GM21526 (cell line): ENCODE measurements at regions not wholly inside any gene's neighbourhood (a gene's known extent, or its start where the extent isn't known, plus 50 kb on each side); places are given as distances from the start of the nearest gene placed in this dataset.

Source experiments
- ATAC-seq: cut with Tn5 transposase; IDR thresholded peaks from one replicate; pipeline ENCODE4 v1.9.1; 2021; ENCODE audit warnings: moderate library complexity; ENCODE audit not compliant: unreplicated experiment, low FRiP score

DNA sequence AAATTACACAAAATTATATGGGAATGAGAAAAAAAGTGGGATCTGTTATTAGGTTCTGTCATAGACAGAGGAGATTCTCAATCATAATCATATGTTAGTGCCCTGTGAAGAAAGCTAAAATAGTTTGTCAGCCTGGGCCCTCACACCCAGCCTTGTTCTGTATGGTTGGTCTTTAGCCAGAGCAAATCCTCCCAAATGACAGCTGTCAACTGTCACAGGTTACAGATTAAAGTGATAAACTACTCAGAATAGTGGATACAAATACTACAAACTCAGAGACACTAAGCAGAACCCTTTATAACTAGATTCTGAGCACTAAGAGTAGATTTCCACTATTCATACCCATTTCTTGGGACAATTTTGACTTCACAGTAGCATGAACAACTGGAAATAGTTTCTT lies 405.0 kb upstream of the MEF2C start:
- no peak for ATAC-seq

DNA sequence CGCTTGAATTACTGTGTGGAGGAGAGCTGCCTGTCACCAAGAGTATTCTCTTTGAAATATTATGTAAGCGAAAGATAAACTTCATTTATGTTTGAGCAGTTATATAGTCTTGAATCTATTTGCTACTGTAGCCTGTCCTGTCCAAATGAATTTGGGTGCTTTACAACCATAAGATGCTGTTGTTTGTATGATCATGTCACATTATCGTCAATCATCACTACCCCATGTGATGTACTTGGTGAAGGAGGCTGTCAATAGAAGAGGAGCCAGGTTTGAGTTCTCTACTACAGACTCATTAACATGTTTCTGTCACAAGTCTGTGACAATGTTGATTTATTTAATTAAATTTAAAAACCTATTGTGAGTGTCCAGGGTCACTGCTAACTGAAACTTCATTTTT lies 403.3 kb upstream of the MEF2C start:
- ATAC-seq = no peak

DNA sequence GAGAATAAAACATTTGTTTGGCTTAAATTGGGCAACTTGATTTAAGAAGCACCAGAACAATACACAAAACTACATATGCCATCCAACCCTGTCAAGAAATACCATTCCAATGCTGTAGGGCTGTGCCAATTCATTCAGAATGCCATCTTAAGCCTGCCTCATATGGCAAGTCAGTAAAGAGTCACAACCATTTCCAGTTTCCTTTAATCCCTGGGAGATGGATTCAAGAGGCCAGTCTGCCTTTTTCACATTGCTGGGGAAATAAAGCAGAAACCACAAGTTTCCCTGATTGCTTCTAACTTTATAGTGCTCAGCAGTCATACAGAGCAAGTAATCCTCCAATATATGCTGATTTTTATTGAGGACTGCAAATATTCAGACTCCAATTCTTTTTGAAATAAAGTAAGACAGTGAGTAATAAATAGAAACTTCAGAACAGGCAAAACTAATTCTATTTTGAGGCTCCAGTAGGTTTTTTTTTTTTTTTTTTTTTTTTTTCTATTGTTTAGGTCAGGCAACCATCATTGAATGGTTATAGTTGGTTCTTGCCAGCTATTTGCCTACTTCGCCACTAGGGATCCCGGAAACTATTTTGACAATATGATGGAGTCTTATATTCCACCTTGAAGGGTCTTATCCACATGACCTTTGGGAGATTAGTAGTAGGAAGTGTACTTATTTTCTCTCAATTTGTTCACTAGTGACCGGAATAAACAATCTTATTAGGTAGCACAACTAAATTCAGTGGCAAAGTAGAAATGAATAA lies 400.9 kb upstream of the MEF2C start:
- no peak for ATAC-seq

DNA sequence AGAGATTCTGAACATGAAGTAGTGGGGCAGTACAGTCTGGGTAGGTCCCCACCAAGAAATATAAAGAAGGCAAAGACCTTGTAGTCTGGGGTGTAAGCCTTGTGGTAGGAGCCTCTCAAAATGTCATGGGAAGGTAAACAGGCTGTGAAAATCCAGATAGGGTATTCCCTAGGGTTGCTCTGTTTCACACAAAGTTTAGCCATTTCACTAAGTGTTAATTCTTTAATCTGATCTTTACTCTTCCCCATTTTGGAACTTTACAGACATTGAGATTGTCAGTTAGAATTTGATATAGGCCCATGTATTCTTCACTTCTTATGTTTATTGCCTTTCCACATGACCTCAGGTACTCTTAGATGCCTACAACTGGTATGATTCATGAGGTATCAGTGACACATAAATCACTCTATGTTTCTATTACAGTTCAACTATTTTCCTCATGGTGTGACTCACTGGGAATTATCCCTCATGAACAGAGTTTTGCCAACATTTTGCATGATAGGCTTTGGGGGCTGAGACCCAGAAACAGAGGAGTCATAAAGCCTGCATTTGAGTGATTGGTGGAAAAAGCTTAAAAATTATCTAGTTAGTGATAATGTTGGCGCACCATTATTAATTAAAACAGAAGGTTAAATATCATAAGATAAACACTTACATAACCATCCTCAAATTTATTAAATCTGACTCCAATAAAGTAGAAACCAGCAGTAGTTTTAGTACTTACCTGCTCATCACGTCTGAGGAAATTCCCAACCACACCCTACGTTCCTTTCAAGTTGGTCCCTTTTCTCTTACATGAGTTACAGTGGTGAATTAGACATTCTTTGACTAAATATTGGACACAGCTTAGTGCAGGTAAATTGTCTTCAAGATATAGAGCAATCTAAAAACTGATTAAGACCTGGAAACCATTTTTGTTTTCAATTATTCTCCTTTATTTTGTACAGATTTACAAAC lies 399.8 kb upstream of the MEF2C start:
- no peak for ATAC-seq

DNA sequence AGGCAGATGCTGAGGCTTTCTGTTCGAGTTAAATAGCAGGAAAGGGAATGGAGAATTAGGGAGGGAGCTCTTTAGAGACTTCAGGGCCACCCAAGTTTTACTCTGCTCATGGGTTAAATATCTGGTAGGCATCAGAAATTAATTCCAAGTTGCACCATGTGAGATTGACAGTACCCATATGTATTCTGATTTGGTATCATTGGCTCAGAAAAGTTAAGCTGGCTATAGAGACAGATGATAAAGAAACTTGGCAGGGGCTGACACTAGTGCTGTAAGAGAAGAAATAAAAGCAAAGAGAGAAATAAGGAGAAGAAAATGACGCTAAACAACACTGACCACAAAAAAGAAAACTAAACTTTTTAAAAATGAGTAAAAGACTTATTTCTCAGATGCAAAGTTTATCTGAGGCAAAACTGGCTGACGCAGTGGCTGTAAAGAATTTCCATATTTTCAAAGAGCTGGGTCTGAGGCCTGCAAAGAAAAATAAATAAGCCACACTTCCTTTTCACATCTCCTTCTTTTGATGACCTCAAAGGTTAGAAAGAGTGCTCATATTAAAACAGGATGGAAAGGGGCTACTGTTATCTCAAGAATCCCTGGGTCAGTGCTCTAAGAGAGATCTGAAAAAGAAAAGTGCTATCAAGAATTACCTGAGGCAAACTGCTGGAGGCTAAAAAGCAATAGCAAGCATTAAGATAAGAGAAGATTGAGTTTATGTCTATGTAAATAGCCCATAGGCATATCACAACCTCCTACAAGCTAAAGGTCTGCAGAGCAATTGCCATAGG lies 399.0 kb upstream of the MEF2C start:
- ATAC-seq = no peak

DNA sequence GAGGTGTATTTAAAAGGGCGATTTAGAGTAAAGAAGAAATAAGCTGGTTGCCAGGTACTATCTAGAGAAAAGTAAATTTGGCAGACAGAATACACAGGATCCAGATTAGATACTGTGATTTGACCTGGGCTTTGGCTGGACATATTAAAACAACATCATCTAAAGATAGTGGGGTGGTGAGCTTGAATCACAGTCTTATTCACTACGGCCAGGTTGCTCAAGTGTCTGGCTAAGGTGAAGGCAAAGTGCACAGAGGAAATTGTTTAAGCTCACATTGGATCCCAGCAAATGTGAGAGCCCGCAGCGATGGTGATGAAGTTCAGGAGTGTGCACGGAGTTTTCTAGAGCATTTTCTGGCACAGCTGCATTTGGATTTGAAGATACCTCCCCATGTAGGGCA lies 398.2 kb upstream of the MEF2C start:
- no peak for ATAC-seq

DNA sequence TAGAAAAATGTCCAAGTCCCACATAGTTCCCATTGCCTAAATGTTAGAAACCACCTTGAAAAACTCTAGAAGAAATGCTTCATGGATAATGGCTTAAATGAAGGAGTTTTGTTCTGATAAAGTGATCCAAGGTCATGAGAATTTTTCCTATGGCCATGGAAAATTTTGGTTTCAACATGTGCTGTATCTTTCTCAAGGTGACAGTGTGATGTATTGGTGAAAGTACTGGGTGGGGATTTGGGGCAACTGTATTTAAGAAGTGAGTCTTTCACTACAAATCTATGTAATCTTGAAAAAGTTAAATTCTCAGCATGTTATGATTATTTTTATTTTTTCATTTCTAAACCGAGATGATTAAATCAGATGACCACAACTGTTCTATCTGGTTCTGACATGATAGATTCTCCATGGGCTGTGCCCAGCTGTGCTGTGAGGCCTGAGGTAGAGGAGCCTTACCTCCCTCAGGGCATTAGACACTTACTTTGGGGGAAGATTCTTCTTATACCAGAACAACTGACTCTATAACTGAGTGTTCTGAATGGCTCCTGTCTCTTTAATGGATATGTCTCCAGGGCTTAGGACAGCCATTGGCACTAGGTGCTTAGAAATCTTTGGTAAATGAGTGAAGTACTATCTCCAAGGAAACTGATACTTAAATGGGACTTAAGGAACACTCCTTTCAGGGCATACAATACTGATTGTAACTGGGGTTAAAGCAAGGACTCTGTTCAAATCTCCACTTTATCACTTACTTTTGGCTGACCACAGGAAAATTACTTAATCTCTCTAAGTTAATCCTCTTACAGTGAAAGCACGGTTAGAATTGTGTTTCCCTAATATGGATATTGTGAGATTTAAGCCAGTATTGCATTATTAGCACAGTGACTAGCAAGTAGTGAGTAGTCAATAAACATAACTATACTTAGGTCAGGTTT lies 397.4 kb upstream of the MEF2C start:
- ATAC-seq = no peak

DNA sequence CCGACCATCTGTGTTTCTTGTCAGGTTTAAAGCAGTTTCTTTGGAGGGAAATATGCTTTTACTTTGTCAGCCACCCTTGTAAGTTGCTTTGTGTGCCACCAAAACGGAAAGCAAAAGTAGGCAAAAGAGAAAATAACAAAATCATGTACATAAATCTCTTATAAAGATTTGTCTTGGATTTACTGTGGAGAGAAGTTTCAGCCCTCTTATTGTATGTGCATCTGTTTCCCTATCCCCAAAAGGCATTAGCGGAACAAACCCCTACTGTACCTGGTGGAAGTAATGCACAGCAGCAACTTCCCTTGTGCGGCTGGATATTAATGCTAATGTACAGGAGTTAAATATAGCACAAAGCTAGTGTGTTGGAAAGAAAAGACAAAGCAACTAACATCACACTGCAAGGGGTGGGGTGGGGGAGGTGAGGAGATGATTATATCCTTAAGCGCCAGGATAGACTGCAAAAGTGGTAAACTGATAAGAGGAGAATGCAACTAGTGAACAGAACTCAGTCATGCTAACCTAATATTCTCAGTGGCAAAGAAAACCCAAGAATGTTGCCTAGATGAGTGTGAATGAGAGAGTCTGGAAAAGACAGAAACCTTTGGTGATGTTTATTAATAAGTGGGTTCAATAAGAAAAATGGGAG lies 396.5 kb upstream of the MEF2C start:
- no peak for ATAC-seq

DNA sequence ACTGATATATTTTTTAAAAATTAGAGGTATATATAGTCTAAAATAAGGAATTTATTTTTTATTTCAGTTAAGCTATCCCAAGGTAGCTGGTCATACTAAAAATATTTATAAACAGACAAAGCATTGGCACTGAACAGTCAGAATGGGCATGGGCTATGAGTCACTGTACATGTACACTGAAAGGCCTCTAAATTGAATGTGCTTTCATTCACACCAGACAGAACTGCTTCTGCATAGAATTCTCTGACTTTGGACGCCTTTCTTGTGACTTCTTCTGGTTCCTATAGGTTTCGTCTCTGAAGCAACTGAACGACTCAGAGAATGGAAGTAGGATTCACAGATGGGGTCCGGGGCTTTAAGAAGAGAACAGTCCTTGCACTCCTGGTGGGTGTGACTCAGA lies 394.8 kb upstream of the MEF2C start:
- ATAC-seq = no peak

DNA sequence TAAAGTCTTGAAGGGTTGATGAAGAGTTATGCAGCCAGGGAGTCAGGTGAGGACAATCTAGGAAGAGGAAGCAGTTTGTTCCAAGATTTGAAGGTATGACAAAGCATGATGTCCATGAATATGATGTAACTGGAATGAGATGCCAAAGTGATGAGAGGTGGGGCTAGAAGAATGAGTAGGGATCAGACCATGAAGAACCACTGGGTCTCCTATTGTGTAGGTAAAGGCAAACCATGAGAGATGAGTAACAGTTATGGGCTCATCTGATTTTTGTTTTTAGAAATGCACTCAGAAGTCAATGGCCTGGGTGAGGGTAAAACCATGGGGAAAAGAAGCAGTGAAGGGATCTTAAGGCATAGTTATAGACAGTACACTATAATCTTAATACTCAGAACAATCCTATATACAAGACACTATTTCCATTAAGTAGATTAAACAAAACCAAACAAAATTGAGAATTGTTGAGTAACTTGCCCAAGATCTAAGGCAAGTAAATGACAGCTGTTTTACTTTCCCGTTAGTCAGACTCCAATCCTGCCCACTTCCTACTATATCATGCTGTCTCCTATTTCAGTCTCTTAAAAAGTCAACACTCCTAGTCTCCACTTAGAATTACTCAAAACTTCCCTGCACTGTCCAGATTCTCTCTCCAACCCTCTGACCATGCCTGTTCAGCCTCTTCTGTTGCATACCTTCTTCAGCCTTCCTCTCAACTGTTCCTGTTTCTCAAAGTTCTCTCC lies 393.8 kb upstream of the MEF2C start:
- ATAC-seq = no peak

DNA sequence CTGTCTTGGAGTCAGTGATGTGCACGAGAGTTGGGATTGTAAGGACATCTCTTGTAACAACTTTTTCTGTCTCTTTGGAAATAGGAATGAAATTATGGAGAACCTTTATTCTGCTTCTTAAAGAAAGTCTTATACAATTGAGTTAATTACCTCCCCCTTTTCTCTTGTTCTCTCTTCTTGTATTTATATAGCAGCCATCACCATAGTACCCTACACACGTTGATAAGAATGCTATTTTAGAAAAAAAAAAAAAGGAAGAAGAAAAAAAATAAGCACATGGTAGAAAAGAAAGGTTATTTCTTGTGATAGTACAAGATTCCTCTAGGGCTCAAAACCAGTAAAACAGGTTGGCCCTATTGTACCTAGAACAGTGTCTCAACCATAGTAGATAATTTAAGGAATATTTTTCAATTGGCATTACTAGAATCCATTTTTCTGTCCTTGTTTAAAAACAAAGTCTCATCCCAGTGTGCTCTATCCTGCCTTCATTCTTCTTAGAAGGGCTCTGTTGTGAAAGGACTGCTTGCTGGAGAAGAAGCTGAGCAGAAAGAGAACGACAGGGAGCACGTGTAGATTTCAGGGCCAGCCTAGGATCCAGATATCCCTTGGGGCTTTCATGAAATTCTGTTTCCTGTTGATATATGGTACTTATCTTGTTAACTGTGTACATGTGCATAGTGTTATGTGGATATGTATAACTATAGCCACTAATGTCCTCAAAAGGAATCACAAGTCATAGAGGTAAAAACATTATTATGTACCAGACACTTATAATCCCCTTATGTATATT lies 392.3 kb upstream of the MEF2C start:
- no peak for ATAC-seq

DNA sequence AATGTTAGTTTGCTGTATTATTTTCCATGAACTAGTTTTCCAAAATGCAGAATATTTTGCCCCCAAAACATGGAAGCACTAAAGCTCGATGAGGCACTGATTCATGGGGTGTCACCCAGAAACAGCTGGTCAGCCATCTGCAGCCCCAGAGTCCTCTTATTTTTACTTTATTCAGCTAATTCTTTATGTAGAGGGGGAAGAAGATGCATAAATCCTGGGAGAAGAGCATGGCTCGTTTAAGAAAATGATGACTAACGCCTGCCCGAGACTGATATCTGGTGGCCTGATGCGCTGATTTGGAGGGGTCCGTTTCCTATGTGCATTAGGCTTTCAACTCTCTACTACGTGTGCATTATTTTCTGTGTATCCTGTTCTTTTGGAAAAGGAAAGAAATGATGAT lies 390.3 kb upstream of the MEF2C start:
- ATAC-seq = no peak

DNA sequence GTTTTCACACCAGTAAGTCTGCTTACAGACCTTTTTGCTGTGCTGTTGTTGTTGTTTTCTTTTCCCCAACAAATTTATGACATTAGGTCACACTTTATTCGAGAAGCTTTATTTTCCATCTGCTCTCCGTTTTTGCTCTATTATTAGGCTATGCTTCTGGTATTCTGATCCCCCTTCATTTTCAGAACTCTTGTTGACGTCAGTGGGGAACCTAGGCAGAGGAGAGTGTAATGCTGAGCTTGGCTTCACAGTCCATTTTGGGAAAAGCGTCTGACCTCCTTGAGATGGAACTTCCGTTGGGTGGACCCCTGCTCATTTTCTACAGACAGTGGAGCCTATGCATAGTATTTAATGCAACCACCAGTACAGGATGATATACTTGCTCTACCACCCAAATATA lies 387.9 kb upstream of the MEF2C start:
- ATAC-seq = no peak

DNA sequence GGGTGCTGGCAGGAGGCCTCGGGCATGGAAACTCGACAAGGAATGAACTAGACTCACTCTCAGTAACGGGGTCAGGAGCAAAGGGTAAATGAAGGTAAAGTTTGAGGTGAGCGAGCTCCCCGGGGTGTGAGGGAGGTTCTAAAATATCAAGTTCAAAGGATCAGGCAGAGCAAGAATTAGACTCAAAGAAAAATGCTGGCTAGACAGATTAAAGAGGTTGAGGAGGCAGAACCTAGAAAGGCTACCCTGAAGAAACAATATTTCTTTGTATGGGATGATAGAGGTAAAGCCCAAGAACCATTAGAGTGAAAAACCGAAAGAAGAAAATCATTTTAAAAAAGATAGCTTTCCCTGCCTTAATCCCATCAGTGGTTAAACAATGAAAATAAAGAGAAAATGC lies 386.7 kb upstream of the MEF2C start:
- ATAC-seq = no peak

DNA sequence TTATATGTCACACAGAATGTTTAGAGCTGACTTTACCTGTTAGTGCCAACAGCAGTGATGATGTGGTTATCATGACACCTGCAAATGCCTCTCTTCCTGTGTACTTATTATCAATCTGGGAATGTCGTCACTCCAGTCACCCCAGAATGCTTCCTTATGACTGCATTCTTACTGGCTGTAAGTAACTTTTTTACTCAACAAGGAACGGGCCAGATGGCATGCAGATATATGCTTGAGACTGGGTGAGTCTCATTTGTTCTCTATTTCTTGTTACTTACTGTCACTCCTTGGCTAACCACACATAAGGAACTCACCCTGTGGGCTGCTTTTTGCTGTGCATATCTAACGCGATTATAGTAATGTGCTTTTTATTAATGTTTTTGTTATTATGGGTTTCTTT lies 385.5 kb upstream of the MEF2C start:
- no peak for ATAC-seq

DNA sequence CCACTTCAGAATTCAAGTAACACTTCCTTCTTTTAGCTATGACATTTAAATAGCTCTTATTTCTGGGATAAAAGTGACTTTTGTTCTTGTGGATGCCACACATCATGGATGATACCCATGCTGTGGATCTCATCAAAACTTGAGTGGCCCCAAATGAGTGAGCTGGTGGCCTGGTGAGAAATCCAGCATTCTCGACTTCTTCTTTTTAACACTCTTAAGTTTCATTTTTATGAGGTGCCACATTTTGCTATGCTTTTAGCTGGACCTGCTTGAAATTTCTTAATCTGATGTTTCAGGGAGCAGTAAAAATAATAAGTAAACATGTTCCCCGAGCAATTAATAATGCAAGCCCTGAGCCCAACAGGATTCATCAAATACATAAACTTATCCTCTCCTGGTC lies 384.8 kb upstream of the MEF2C start:
- no peak for ATAC-seq

DNA sequence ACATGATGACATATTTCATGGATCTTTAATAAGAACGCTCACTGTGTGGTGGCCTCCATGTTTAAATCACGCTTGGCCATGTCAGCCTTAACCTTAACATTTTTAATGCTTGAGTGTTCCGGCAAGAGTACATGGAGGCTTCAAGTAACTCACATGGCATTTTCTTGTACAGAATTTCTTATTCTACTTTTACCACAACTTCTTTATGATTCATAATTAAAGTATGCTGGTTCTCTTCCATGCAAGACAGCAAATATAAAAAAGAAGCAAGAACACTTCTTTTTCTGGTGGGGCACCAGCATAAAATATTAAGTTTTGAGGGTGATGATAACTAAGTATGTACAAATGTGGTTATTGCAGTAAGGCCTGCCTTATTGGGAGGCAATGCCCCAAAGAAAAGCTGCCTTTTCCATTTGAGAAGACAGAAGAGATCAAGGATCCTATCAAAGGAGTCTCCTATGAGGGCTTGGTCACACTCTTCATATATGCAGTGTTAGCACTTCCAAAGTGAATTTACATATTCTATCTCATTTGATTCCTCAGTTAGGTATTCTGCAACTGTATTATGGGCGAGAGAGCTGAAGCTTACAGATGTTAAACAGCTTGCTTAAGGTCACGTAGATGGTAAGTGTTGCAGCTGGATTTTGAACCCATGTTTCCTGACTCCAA lies 382.7 kb upstream of the MEF2C start:
- ATAC-seq = no peak

DNA sequence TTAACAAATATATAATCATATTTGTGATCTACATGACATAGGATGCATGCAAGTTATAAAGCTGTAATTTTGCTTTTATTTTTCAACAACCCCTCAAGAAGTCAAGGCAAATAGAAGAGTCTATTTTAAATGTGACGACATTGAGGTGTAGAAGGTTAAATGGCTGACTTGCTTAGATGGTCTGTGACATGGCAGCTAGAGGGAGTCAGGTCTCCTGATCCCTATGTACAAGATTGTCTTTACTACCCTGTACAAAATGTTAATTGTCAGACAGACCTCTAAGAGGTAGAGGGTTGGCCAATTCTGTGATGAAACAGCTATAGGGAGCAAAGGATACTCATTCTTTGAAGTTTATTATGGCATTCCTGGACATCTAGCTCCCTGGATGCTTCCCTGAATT lies 380.9 kb upstream of the MEF2C start:
- no peak for ATAC-seq
